Upper lobe of left lung (tissue), 6 donors: ENCODE measurements at regions not wholly inside any gene's neighbourhood (a gene's known extent, or its start where the extent isn't known, plus 50 kb on each side); places are given as distances from the start of the nearest gene placed in this dataset.

Experiments
- ATAC-seq, 2 donors: fragments of 200-7000 bp; cut with Tn5 transposase; one replicate each; pipeline ENCODE4 v1.9.1; 2022; ENCODE audit warnings: mild to moderate bottlenecking in 2 of 2, moderate library complexity in 2 of 2; ENCODE audit not compliant: low FRiP score in 2 of 2
- DNase-seq, 2 donors: peaks; one replicate each; pipeline ENCODE4 v3.0.0-alpha.2; 2019 to 2020
- H3K27ac ChIP-seq, 4 donors: fragments of 200-600 bp; sonication (generic); one replicate each; pipeline ENCODE4 v1.5.1; 2016 to 2019
- H3K27me3 ChIP-seq, 4 donors: fragments of 200-600 bp; sonication (generic); one replicate each; pipeline ENCODE4 v1.5.1; 2017 to 2019
- H3K36me3 ChIP-seq, 4 donors: fragments of 200-600 bp; sonication (generic); one replicate each; pipeline ENCODE4 v1.5.1; 2016 to 2019
- H3K4me1 ChIP-seq, 4 donors: fragments of 200-600 bp; sonication (generic); one replicate each; pipeline ENCODE4 v1.5.1; 2018 to 2019
- H3K4me3 ChIP-seq, 4 donors: fragments of 200-600 bp; sonication (generic); one replicate each; pipeline ENCODE4 v1.5.1; 2017 to 2019; ENCODE audit warnings: mild to moderate bottlenecking in 2 of 4, moderate library complexity in 1 of 4
- H3K9me3 ChIP-seq, 4 donors: fragments of 200-600 bp; sonication (generic); one replicate each; pipeline ENCODE4 v1.5.1; 2018 to 2019
- EP300 ChIP-seq, 4 donors: sonication (generic); formaldehyde crosslinking; IDR thresholded peaks; one replicate each; pipeline ENCODE4 v1.5.1; 2017; ENCODE audit warnings: antibody characterized with exemption in 4 of 4, control low read depth in 2 of 4
- POLR2A ChIP-seq, 4 donors: fragments of 450-650 bp; IDR thresholded peaks; one replicate each; pipeline ENCODE4 v1.5.1; 2016 to 2017; ENCODE audit warnings: antibody characterized with exemption in 4 of 4, mild to moderate bottlenecking in 2 of 4
- POLR2AphosphoS5 ChIP-seq, 2 donors: sonication (generic); formaldehyde crosslinking; IDR thresholded peaks; one replicate each; pipeline ENCODE4 v1.5.1; 2017; ENCODE audit warnings: antibody characterized with exemption in 2 of 2
- WGBS, 2 donors: methylation state at CpG; one replicate each; pipeline ENCODE4 v1.1.5; 2017 to 2018; 5-methylcytosine and 5-hydroxymethylcytosine counted together
- TF ChIP-seq, protein P1 (sequence below), 6 experiments: fragments of 450-650 bp in 4 of 6; fragments of 200-600 bp in 2 of 6; sonication (generic) in 2 of 6; IDR thresholded peaks; one replicate each; pipeline ENCODE4 v1.5.1; 2016 to 2019; ENCODE audit warnings: antibody characterized with exemption in 6 of 6
- donor health status: DM: no; HTN: no; CAD: no; lungs with moderate emphysema.
- donor health status: DM: no; HTN: yes; CAD: no; lungs with severe emphysema.

GRCh38 chr9:117543089-117543488 is 128.2 kb upstream of the ASTN2 start:
- Histone ChIP-seq H3K9me3 (no peaks in the 10 kb centered on the region), H3K4me3 (no peak overlapping the region), H3K27ac (no peak overlapping the region), H3K27me3 (no peaks in the 10 kb centered on the region), H3K36me3 (no peaks in the 10 kb centered on the region), H3K4me1 (peaks cover 0 to 7% (median 3%) of the 10 kb centered on the region in 4 donors)
- no peak for ATAC-seq
- TF ChIP-seq POLR2AphosphoS5 (IDR thresholded peaks at IDR 0.05): no peak
- DNase-seq: no peak
- WGBS, 2 donors: 35 to 36% methylated on average over 2 of the region's 2 CpGs

DNA sequence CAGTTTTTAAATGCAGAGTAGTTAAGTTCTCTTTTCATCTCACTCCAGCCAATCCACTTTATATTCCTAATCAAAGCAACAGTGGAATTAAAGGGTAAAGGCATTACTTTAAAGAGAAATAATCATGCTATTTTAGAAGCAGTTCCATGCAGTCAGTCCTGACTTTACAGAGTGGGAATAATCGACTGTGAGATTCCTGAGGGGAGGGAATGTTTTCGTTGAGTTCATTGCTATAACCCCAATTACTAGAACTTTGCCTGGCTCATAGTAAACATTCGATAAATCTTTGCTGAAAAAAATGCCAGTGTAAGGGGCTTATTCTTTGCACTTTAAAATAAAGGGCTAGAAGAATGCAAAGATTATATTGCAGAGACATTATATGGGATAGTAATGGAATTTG is 127.2 kb upstream of the ASTN2 start:
- no peaks in the 10 kb centered on the region for H3K36me3 ChIP-seq
- DNase-seq: no peak
- peaks cover 0 to 4% (median under 1%) of the 10 kb centered on the region in 4 donors for H3K4me1 ChIP-seq
- H3K4me3 ChIP-seq: no peak overlapping the region
- TF ChIP-seq POLR2A (IDR thresholded peaks at IDR 0.05): no peak
- TF ChIP-seq EP300 (IDR thresholded peaks at IDR 0.05): no peak
- H3K27ac ChIP-seq: no peak overlapping the region
- H3K27me3 ChIP-seq: no peaks in the 10 kb centered on the region
- 38 to 45% methylated on average over 3 of the region's 3 CpGs for WGBS, 2 donors
- ATAC-seq: no peak
- no peaks in the 10 kb centered on the region for H3K9me3 ChIP-seq

GRCh38 chr9:117541181-117541580 is 126.3 kb upstream of the ASTN2 start:
- no peaks in the 10 kb centered on the region for H3K4me1 ChIP-seq
- 70 to 74% methylated on average over 4 to 8 of the region's 8 CpGs for WGBS, 2 donors
- no peak for ATAC-seq

DNA sequence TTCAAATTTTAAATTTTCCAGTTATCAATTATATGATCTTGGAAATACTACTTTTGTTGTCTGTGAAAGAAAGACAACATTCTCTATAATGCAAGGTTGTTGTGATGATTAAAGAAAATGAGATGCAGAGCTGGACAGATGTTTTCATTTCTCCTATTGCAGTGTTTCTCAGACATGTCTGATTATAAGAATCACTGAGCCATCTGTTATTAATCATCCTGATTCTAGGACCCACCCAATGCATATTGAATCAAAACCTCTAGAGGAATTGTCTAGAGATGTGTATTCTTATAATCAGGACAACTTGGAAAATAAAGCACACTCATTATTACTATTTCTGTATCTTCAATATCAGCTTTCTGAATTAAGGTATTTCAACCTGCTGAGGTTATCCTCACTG is 121.1 kb upstream of the ASTN2 start:
- Histone ChIP-seq H3K4me1 (no peaks in the 10 kb centered on the region), H3K27me3 (no peaks in the 10 kb centered on the region), H3K36me3 (no peaks in the 10 kb centered on the region), H3K27ac (no peak overlapping the region), H3K4me3 (no peak overlapping the region), H3K9me3 (no peaks in the 10 kb centered on the region)
- TF ChIP-seq, protein P1, sequence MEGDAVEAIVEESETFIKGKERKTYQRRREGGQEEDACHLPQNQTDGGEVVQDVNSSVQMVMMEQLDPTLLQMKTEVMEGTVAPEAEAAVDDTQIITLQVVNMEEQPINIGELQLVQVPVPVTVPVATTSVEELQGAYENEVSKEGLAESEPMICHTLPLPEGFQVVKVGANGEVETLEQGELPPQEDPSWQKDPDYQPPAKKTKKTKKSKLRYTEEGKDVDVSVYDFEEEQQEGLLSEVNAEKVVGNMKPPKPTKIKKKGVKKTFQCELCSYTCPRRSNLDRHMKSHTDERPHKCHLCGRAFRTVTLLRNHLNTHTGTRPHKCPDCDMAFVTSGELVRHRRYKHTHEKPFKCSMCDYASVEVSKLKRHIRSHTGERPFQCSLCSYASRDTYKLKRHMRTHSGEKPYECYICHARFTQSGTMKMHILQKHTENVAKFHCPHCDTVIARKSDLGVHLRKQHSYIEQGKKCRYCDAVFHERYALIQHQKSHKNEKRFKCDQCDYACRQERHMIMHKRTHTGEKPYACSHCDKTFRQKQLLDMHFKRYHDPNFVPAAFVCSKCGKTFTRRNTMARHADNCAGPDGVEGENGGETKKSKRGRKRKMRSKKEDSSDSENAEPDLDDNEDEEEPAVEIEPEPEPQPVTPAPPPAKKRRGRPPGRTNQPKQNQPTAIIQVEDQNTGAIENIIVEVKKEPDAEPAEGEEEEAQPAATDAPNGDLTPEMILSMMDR (IDR thresholded peaks at IDR 0.05): no peak
- TF ChIP-seq POLR2A (IDR thresholded peaks at IDR 0.05): no peak
- TF ChIP-seq EP300 (IDR thresholded peaks at IDR 0.05): no peak
- TF ChIP-seq POLR2AphosphoS5 (IDR thresholded peaks at IDR 0.05): no peak
- ATAC-seq: no peak
- no peak for DNase-seq

More at GRCh38 chr9:117541181-117541580, 126.3 kb upstream of the ASTN2 start:
- H3K4me3 ChIP-seq: no peak overlapping the region
- H3K36me3 ChIP-seq: no peaks in the 10 kb centered on the region
- TF ChIP-seq, protein P1 (IDR thresholded peaks at IDR 0.05): no peak
- TF ChIP-seq POLR2AphosphoS5 (IDR thresholded peaks at IDR 0.05) (no peak), POLR2A (IDR thresholded peaks at IDR 0.05) (no peak)
- DNase-seq: no peak
- H3K27me3 ChIP-seq: no peaks in the 10 kb centered on the region
- no peak overlapping the region for H3K27ac ChIP-seq
- H3K9me3 ChIP-seq: no peaks in the 10 kb centered on the region

DNA sequence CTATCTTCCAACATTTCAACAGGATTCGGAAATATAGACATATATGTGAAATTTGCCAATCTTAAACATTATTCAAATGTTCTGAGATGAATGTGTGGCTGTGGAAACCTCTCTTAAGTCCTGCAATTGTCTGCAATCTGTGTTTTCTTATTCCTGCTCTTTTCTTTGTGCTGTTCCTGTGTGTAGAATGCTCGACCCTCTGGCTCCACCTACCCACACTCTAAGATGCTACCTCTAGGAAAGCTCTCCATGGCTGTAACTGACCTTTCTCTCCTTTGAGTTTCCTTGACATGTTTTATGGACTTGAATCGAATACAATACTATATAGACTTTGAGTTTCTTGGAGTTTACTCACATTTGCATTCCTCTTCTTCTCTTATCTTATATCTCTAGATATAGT is 120.6 kb upstream of the ASTN2 start:
- 30 to 38% methylated on average over 3 of the region's 3 CpGs for WGBS, 2 donors
- Histone ChIP-seq H3K27ac (no peak overlapping the region), H3K9me3 (no peaks in the 10 kb centered on the region), H3K4me1 (no peaks in the 10 kb centered on the region), H3K27me3 (no peaks in the 10 kb centered on the region), H3K36me3 (no peaks in the 10 kb centered on the region), H3K4me3 (no peak overlapping the region)
- no peak for TF ChIP-seq POLR2AphosphoS5 (IDR thresholded peaks at IDR 0.05)
- TF ChIP-seq, protein P1 (IDR thresholded peaks at IDR 0.05): no peak
- TF ChIP-seq POLR2A (IDR thresholded peaks at IDR 0.05): no peak
- no peak for TF ChIP-seq EP300 (IDR thresholded peaks at IDR 0.05)
- no peak for DNase-seq
- ATAC-seq: no peak

DNA sequence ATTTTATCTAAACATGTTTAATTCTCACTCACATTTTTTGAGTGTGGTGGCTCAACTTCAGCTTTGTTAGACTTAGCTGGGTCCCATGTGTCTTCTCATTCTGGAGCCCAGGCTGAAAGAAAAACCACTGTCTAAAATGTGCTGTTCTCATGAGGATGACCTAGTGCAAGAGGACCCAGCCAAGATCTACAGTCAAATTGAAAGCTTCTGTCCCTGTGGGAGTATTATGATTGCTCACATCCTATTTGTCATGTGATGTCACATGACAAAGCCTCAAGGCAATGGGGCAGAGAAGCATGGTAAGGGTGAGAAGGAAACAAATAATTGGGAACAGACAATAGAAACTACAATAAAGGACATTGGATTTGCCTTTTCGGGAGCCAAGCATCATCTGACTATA is 113.4 kb upstream of the ASTN2 start:
- no peak for DNase-seq
- 87 to 97% methylated on average over 1 of the region's 1 CpG for WGBS, 2 donors

More for the DNA sequence above, 113.4 kb upstream of the ASTN2 start:
- ATAC-seq: no peak
- H3K9me3 ChIP-seq: no peaks in the 10 kb centered on the region
- H3K4me1 ChIP-seq: no peaks in the 10 kb centered on the region
- no peak overlapping the region for H3K27ac ChIP-seq
- TF ChIP-seq, protein P1 (IDR thresholded peaks at IDR 0.05): no peak
- TF ChIP-seq EP300 (IDR thresholded peaks at IDR 0.05): no peak
- no peak for TF ChIP-seq POLR2A (IDR thresholded peaks at IDR 0.05)
- no peak for TF ChIP-seq POLR2AphosphoS5 (IDR thresholded peaks at IDR 0.05)
- no peak overlapping the region for H3K4me3 ChIP-seq
- H3K36me3 ChIP-seq: no peaks in the 10 kb centered on the region
- no peaks in the 10 kb centered on the region for H3K27me3 ChIP-seq
